ENCODE measurements at regions not wholly inside any gene's neighbourhood (a gene's known extent, or its start where the extent isn't known, plus 50 kb on each side); places are given as distances from the start of the nearest gene placed in this dataset.

DNA sequence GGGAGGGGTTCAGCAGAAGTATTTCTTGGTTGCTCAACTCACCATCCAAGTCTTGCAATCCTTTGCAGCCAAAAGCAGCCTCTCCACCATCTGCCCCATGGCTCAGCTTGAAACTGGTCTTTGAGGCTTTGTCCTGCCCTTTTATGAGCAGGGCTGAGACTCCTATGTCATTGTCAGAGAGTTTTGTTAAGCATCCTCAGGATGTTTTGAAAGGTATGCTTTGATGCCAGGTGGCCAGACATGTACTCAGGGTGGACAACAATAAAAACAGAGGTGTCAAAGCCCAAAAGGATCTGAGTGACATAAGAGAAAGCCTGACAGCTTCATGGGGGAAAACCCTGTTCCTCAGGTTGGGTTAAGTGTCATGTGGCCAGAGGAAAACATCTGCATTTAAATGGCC is 310.5 kb downstream of the PRDM2 start:
- Histone ChIP-seq H3K27ac (no peak overlapping the region), H3K4me2 (ENCODE audit: low read length) (no peak overlapping the region), H3K9ac (no peak overlapping the region), H3K79me2 (no peaks in the 10 kb centered on the region), H2AFZ (no peak overlapping the region), H3K4me3 (ENCODE audit: low read depth, low read length) (no peak overlapping the region), H3K36me3 (ENCODE audit: control insufficient read depth, insufficient read depth, low read length) (no peaks in the 10 kb centered on the region), H3K4me1 (no peaks in the 10 kb centered on the region), H3K27me3 (ENCODE audit: control insufficient read depth, insufficient read depth, low read length) (no peaks in the 10 kb centered on the region), H3K9me3 (ENCODE audit: control insufficient read depth, low read length) (no peaks in the 10 kb centered on the region)
- TF ChIP-seq, protein P1, sequence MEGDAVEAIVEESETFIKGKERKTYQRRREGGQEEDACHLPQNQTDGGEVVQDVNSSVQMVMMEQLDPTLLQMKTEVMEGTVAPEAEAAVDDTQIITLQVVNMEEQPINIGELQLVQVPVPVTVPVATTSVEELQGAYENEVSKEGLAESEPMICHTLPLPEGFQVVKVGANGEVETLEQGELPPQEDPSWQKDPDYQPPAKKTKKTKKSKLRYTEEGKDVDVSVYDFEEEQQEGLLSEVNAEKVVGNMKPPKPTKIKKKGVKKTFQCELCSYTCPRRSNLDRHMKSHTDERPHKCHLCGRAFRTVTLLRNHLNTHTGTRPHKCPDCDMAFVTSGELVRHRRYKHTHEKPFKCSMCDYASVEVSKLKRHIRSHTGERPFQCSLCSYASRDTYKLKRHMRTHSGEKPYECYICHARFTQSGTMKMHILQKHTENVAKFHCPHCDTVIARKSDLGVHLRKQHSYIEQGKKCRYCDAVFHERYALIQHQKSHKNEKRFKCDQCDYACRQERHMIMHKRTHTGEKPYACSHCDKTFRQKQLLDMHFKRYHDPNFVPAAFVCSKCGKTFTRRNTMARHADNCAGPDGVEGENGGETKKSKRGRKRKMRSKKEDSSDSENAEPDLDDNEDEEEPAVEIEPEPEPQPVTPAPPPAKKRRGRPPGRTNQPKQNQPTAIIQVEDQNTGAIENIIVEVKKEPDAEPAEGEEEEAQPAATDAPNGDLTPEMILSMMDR (IDR thresholded peaks at IDR 0.05), result no peak

DNA sequence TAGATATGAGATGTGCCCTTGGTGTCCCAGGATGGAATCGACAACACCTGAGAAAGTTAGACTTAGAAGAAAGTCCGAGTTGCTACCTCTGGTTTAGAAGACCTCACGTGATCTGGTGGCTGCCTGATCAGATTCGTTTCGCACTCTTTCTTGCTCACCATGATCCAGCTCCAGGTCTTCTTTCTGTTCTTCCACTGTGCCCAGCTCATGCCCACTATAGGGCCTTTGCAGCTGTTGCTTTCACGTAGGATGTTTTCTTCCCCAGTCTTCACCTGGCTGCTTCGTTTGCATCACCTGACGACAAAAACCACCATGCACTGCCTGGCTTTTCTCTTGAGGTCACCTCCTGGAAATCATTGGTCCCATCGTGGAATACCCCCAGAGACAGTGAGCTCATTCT is 311.1 kb downstream of the PRDM2 start:
- Histone ChIP-seq H3K4me1 (no peaks in the 10 kb centered on the region), H3K27me3 (ENCODE audit: control insufficient read depth, insufficient read depth, low read length) (no peaks in the 10 kb centered on the region), H3K9me3 (ENCODE audit: control insufficient read depth, low read length) (no peaks in the 10 kb centered on the region), H3K79me2 (no peaks in the 10 kb centered on the region), H3K4me3 (ENCODE audit: low read depth, low read length) (no peak overlapping the region), H3K9ac (no peak overlapping the region), H3K27ac (no peak overlapping the region), H3K36me3 (ENCODE audit: control insufficient read depth, insufficient read depth, low read length) (no peaks in the 10 kb centered on the region), H3K4me2 (ENCODE audit: low read length) (no peak overlapping the region), H2AFZ (no peak overlapping the region)
- TF ChIP-seq, protein P1 (IDR thresholded peaks at IDR 0.05), result no peak

DNA sequence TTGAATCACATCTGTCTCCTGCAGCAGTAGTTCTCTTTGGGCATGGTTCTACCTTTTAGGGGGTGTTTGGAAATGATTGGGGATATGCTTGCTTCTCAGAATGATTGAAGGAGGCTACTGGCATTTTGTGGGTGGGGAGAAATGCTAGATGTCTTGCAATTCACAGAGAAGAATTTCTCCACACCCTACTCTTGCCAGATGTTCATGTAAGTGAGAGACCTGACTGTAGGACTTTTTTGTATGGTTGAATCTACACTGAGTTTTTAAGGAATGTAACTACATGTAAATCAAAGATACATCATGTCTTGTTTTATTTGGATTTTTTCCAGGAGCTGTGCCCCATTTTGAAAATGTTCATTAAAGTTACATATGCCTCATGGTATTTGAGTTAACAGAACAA is 311.9 kb downstream of the PRDM2 start:
- Histone ChIP-seq H3K36me3 (ENCODE audit: control insufficient read depth, insufficient read depth, low read length) (no peaks in the 10 kb centered on the region), H3K4me3 (ENCODE audit: low read depth, low read length) (no peak overlapping the region), H3K79me2 (no peaks in the 10 kb centered on the region), H2AFZ (no peak overlapping the region), H3K9ac (no peak overlapping the region), H3K27ac (no peak overlapping the region), H3K9me3 (ENCODE audit: control insufficient read depth, low read length) (no peaks in the 10 kb centered on the region), H3K4me1 (no peaks in the 10 kb centered on the region), H3K27me3 (ENCODE audit: control insufficient read depth, insufficient read depth, low read length) (no peaks in the 10 kb centered on the region), H3K4me2 (ENCODE audit: low read length) (no peak overlapping the region)
- TF ChIP-seq, protein P1 (IDR thresholded peaks at IDR 0.05), result no peak

DNA sequence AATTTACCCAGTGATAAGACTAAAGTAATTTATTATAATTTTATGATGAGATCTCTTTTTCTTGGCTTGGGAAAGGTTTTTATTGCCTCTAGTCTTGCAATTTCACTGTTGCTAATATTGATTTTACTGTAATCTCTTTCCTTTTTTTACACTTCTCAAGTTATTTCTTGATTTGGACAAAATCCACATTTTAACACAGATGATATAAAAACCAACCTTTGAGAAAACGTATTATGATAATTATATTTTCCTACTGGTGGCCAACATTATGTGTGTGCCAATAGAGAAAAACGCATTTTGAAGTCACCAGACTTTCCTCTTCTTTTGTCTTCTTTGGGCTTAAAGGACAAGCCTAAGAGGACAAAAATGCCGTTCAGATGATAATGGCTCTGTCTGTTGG is 314.9 kb downstream of the PRDM2 start:
- no peaks in the 10 kb centered on the region for H3K4me1 ChIP-seq
- H3K79me2 ChIP-seq, result no peaks in the 10 kb centered on the region
- H3K9me3 ChIP-seq (ENCODE audit: control insufficient read depth, low read length), result no peaks in the 10 kb centered on the region
- H3K4me2 ChIP-seq (ENCODE audit: low read length), result no peak overlapping the region
- TF ChIP-seq, protein P1 (IDR thresholded peaks at IDR 0.05), result no peak
- no peak overlapping the region for H2AFZ ChIP-seq
- H3K27me3 ChIP-seq (ENCODE audit: control insufficient read depth, insufficient read depth, low read length), result no peaks in the 10 kb centered on the region
- no peak overlapping the region for H3K27ac ChIP-seq
- H3K36me3 ChIP-seq (ENCODE audit: control insufficient read depth, insufficient read depth, low read length), result no peaks in the 10 kb centered on the region
- H3K4me3 ChIP-seq (ENCODE audit: low read depth, low read length), result no peak overlapping the region
- no peak overlapping the region for H3K9ac ChIP-seq

DNA sequence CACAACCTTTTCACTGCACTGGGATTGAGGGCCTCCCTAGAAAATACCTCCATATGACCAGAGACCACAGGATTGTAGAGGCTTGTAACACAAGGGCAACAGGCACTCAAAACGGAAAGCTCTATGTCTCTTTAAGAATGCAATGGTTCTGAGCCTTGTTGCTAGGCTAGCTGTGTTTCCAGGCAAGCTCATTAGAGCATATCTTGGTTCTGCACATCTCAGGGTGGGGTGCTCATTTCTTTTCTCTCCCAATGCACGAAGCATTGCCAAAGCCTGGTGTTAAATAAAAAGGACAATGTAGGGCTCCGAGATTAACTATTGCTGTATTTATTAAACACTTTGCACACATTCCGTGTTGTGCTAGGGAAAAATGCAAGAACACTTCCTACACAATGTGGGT is 315.9 kb downstream of the PRDM2 start:
- H3K79me2 ChIP-seq, result no peaks in the 10 kb centered on the region
- H3K36me3 ChIP-seq (ENCODE audit: control insufficient read depth, insufficient read depth, low read length), result no peaks in the 10 kb centered on the region
- H3K9me3 ChIP-seq (ENCODE audit: control insufficient read depth, low read length), result no peaks in the 10 kb centered on the region
- no peak overlapping the region for H3K9ac ChIP-seq
- no peak overlapping the region for H3K4me3 ChIP-seq (ENCODE audit: low read depth, low read length)
- no peak overlapping the region for H3K27ac ChIP-seq
- no peak overlapping the region for H3K4me2 ChIP-seq (ENCODE audit: low read length)
- H3K4me1 ChIP-seq, result no peaks in the 10 kb centered on the region
- H3K27me3 ChIP-seq (ENCODE audit: control insufficient read depth, insufficient read depth, low read length), result no peaks in the 10 kb centered on the region
- TF ChIP-seq, protein P1 (IDR thresholded peaks at IDR 0.05), result no peak
- H2AFZ ChIP-seq, result no peak overlapping the region

Measured in parathyroid adenoma (tissue), 2 donors.